Stomach (tissue), 4 donors: ENCODE measurements at regions not wholly inside any gene's neighbourhood (a gene's known extent, or its start where the extent isn't known, plus 50 kb on each side); places are given as distances from the start of the nearest gene placed in this dataset.

Experiments used
- EP300 ChIP-seq: sonication (generic); formaldehyde crosslinking; IDR thresholded peaks from one replicate; pipeline ENCODE4 v1.6.1; 2017; ENCODE audit warnings: antibody characterized with exemption
- POLR2A ChIP-seq, 4 donors: fragments of 450-650 bp; IDR thresholded peaks; one replicate each; pipeline ENCODE4 v1.6.1; 2016; ENCODE audit warnings: antibody characterized with exemption in 4 of 4, control low read depth in 2 of 4, mild to moderate bottlenecking in 1 of 4, moderate library complexity in 1 of 4
- POLR2AphosphoS5 ChIP-seq, 3 donors: sonication (generic); formaldehyde crosslinking; IDR thresholded peaks; one replicate each; pipeline ENCODE4 v1.6.1; 2016; ENCODE audit warnings: antibody characterized with exemption in 3 of 3
- TF ChIP-seq, protein P1 (sequence below), 7 experiments: fragments of 450-650 bp in 4 of 7; fragments of 200-600 bp in 3 of 7; sonication (generic) in 3 of 7; IDR thresholded peaks; one replicate each; pipeline ENCODE4 v1.5.1; 2016 to 2019; ENCODE audit warnings: antibody characterized with exemption in 7 of 7, control low read depth in 2 of 7, mild to moderate bottlenecking in 1 of 7

DNA sequence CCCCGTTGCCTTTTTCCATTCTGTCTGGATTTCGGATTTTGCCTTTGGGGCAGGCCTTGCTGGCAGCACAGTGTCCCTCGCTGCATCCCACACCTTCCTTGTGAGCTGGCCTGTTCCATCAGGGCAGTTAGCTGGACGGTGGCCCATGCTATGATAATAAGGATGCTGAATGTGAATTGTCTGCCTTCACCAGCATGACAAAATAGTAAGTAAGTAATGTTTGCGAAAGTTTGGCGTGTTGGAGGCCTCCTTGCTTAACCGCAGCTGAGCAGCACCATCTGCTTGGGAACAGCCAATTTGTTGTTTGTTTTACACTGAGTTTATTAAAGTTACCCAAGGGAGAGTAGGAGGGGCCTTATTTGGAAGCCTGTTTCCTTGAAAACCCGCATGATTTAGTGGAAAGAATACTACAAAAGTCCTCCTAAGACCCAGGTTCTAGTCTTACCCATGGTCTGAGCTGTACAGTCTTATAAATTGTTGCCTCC is 469.7 kb upstream of the FANCL start:
- TF ChIP-seq POLR2A (IDR thresholded peaks at IDR 0.05) (no peak), EP300 (no peak), POLR2AphosphoS5 (IDR thresholded peaks at IDR 0.05) (no peak)
- TF ChIP-seq, protein P1, sequence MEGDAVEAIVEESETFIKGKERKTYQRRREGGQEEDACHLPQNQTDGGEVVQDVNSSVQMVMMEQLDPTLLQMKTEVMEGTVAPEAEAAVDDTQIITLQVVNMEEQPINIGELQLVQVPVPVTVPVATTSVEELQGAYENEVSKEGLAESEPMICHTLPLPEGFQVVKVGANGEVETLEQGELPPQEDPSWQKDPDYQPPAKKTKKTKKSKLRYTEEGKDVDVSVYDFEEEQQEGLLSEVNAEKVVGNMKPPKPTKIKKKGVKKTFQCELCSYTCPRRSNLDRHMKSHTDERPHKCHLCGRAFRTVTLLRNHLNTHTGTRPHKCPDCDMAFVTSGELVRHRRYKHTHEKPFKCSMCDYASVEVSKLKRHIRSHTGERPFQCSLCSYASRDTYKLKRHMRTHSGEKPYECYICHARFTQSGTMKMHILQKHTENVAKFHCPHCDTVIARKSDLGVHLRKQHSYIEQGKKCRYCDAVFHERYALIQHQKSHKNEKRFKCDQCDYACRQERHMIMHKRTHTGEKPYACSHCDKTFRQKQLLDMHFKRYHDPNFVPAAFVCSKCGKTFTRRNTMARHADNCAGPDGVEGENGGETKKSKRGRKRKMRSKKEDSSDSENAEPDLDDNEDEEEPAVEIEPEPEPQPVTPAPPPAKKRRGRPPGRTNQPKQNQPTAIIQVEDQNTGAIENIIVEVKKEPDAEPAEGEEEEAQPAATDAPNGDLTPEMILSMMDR (IDR thresholded peaks at IDR 0.05), result no peak
